ENCODE measurements at regions not wholly inside any gene's neighbourhood (a gene's known extent, or its start where the extent isn't known, plus 50 kb on each side); places are given as distances from the start of the nearest gene placed in this dataset.

DNA sequence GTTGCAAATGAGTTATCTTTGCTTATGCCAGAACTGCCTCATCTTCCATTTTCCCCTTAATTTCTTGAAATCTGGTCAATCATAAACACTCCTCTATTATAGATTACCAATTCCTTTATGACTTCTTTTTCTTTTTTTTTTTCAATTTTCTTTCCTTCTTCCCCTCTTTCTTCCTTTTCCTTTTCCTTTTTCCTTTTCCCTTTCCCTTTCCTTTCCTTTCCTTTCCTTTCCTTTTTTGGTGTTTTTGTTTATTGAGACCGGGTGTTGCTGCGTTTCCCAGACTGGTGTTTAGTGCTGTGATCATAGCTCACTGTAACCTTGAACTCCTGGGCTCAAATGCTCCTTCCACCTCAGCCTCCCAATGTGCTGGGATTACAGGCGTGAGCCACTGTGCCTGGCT, 151.4 kb upstream of the FOXP2 start:
- 91% methylated on average over 3 of the region's 3 CpGs for WGBS
- no peaks in the 10 kb centered on the region for H3K9me3 ChIP-seq (ENCODE audit: control insufficient read depth in 2 of 2, insufficient read depth in 1 of 2, low read length in 1 of 2)
- H3K27ac ChIP-seq (ENCODE audit: low read depth in 1 of 2, low read length in 1 of 2) = no peak overlapping the region
- no peaks in the 10 kb centered on the region for H3K36me3 ChIP-seq (ENCODE audit: control insufficient read depth in 2 of 2, insufficient read depth in 2 of 2, low read length in 1 of 2)
- no peak for DNase-seq (ENCODE audit: low read depth in 6 of 9, low spot score in 9 of 9)
- no peaks in the 10 kb centered on the region for H3K4me1 ChIP-seq (ENCODE audit: control insufficient read depth in 2 of 2, insufficient read depth in 2 of 2, low read length in 2 of 2)
- no peak overlapping the region for H3K4me3 ChIP-seq (ENCODE audit: low read length in 2 of 2)
- no peaks in the 10 kb centered on the region for H3K27me3 ChIP-seq (ENCODE audit: control insufficient read depth in 2 of 2, insufficient read depth in 1 of 2, low read length in 1 of 2)

- no peaks in the 10 kb centered on the region for H3K36me3 ChIP-seq (ENCODE audit: control insufficient read depth in 2 of 2, insufficient read depth in 2 of 2, low read length in 1 of 2)
- DNase-seq (ENCODE audit: low read depth in 6 of 9, low spot score in 9 of 9) = no peak
- no peak overlapping the region for H3K27ac ChIP-seq (ENCODE audit: low read depth in 1 of 2, low read length in 1 of 2)
- H3K9me3 ChIP-seq (ENCODE audit: control insufficient read depth in 2 of 2, insufficient read depth in 1 of 2, low read length in 1 of 2) = no peaks in the 10 kb centered on the region
- WGBS = 96% methylated on average over 14 of the region's 14 CpGs
- no peaks in the 10 kb centered on the region for H3K27me3 ChIP-seq (ENCODE audit: control insufficient read depth in 2 of 2, insufficient read depth in 1 of 2, low read length in 1 of 2)
- H3K4me1 ChIP-seq (ENCODE audit: control insufficient read depth in 2 of 2, insufficient read depth in 2 of 2, low read length in 2 of 2) = no peaks in the 10 kb centered on the region
- H3K4me3 ChIP-seq (ENCODE audit: low read length in 2 of 2) = no peak overlapping the region
These were observed 159.2 kb upstream of the FOXP2 start for GRCh38 chr7:114255404-114255841.

- H3K27me3 ChIP-seq (ENCODE audit: control insufficient read depth in 2 of 2, insufficient read depth in 1 of 2, low read length in 1 of 2) = no peaks in the 10 kb centered on the region
- no peaks in the 10 kb centered on the region for H3K9me3 ChIP-seq (ENCODE audit: control insufficient read depth in 2 of 2, insufficient read depth in 1 of 2, low read length in 1 of 2)
- H3K4me3 ChIP-seq (ENCODE audit: low read length in 2 of 2) = no peak overlapping the region
- 94% methylated on average over 3 of the region's 3 CpGs for WGBS
- no peak for DNase-seq (ENCODE audit: low read depth in 6 of 9, low spot score in 9 of 9)
- H3K36me3 ChIP-seq (ENCODE audit: control insufficient read depth in 2 of 2, insufficient read depth in 2 of 2, low read length in 1 of 2) = no peaks in the 10 kb centered on the region
- no peaks in the 10 kb centered on the region for H3K4me1 ChIP-seq (ENCODE audit: control insufficient read depth in 2 of 2, insufficient read depth in 2 of 2, low read length in 2 of 2)
- no peak overlapping the region for H3K27ac ChIP-seq (ENCODE audit: low read depth in 1 of 2, low read length in 1 of 2)
These were observed 171.0 kb upstream of the FOXP2 start for GRCh38 chr7:114243646-114244045.

- no peaks in the 10 kb centered on the region for H3K9me3 ChIP-seq (ENCODE audit: control insufficient read depth in 2 of 2, insufficient read depth in 1 of 2, low read length in 1 of 2)
- no peak overlapping the region for H3K4me3 ChIP-seq (ENCODE audit: low read length in 2 of 2)
- H3K27me3 ChIP-seq (ENCODE audit: control insufficient read depth in 2 of 2, insufficient read depth in 1 of 2, low read length in 1 of 2) = no peaks in the 10 kb centered on the region
- no peaks in the 10 kb centered on the region for H3K36me3 ChIP-seq (ENCODE audit: control insufficient read depth in 2 of 2, insufficient read depth in 2 of 2, low read length in 1 of 2)
- no peak overlapping the region for H3K27ac ChIP-seq (ENCODE audit: low read depth in 1 of 2, low read length in 1 of 2)
- no peak for DNase-seq (ENCODE audit: low read depth in 6 of 9, low spot score in 9 of 9)
- WGBS = 87% methylated on average over 2 of the region's 2 CpGs
- H3K4me1 ChIP-seq (ENCODE audit: control insufficient read depth in 2 of 2, insufficient read depth in 2 of 2, low read length in 2 of 2) = no peaks in the 10 kb centered on the region
These were observed 171.6 kb upstream of the FOXP2 start for GRCh38 chr7:114242992-114243507.

- WGBS = 91% methylated on average over 1 of the region's 1 CpG
- DNase-seq (ENCODE audit: low read depth in 6 of 9, low spot score in 9 of 9) = no peak
These were observed 185.4 kb upstream of the FOXP2 start for GRCh38 chr7:114229246-114229645.

DNA sequence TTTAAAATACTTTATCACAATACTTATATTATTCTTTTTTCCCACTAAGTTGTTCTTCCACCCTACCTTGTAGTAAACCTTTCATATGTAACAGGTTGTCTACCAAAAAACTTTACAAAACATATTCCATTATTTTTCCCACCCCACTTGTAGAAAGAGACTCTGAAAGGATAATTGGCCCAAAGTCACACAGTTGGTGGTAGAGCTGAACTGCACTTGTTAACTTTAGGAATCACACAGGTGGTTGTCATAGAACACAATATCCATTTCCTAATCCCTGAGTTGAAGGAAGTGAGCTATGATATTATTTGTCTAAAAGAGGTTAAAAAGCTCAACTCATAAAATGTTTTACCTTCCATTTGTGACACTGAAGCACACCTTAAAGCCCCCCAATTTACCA, 188.8 kb upstream of the FOXP2 start:
- no peak overlapping the region for H3K4me3 ChIP-seq (ENCODE audit: low read length in 2 of 2)
- no peak for DNase-seq (ENCODE audit: low read depth in 6 of 9, low spot score in 9 of 9)
- no peaks in the 10 kb centered on the region for H3K36me3 ChIP-seq (ENCODE audit: control insufficient read depth in 2 of 2, insufficient read depth in 2 of 2, low read length in 1 of 2)
- H3K9me3 ChIP-seq (ENCODE audit: control insufficient read depth in 2 of 2, insufficient read depth in 1 of 2, low read length in 1 of 2) = no peaks in the 10 kb centered on the region
- no peak overlapping the region for H3K27ac ChIP-seq (ENCODE audit: low read depth in 1 of 2, low read length in 1 of 2)
- H3K27me3 ChIP-seq (ENCODE audit: control insufficient read depth in 2 of 2, insufficient read depth in 1 of 2, low read length in 1 of 2) = no peaks in the 10 kb centered on the region
- H3K4me1 ChIP-seq (ENCODE audit: control insufficient read depth in 2 of 2, insufficient read depth in 2 of 2, low read length in 2 of 2) = no peaks in the 10 kb centered on the region

More at GRCh38 chr7:114229246-114229645, 185.4 kb upstream of the FOXP2 start:
- no peak overlapping the region for H3K27ac ChIP-seq (ENCODE audit: low read depth in 1 of 2, low read length in 1 of 2)
- H3K27me3 ChIP-seq (ENCODE audit: control insufficient read depth in 2 of 2, insufficient read depth in 1 of 2, low read length in 1 of 2) = no peaks in the 10 kb centered on the region
- no peaks in the 10 kb centered on the region for H3K36me3 ChIP-seq (ENCODE audit: control insufficient read depth in 2 of 2, insufficient read depth in 2 of 2, low read length in 1 of 2)
- no peaks in the 10 kb centered on the region for H3K4me1 ChIP-seq (ENCODE audit: control insufficient read depth in 2 of 2, insufficient read depth in 2 of 2, low read length in 2 of 2)
- H3K9me3 ChIP-seq (ENCODE audit: control insufficient read depth in 2 of 2, insufficient read depth in 1 of 2, low read length in 1 of 2) = no peaks in the 10 kb centered on the region
- no peak overlapping the region for H3K4me3 ChIP-seq (ENCODE audit: low read length in 2 of 2)

- H3K4me3 ChIP-seq (ENCODE audit: low read length in 2 of 2) = no peak overlapping the region
- no peaks in the 10 kb centered on the region for H3K4me1 ChIP-seq (ENCODE audit: control insufficient read depth in 2 of 2, insufficient read depth in 2 of 2, low read length in 2 of 2)
- no peak overlapping the region for H3K27ac ChIP-seq (ENCODE audit: low read depth in 1 of 2, low read length in 1 of 2)
- H3K36me3 ChIP-seq (ENCODE audit: control insufficient read depth in 2 of 2, insufficient read depth in 2 of 2, low read length in 1 of 2) = no peaks in the 10 kb centered on the region
- no peak for DNase-seq (ENCODE audit: low read depth in 6 of 9, low spot score in 9 of 9)
- no peaks in the 10 kb centered on the region for H3K27me3 ChIP-seq (ENCODE audit: control insufficient read depth in 2 of 2, insufficient read depth in 1 of 2, low read length in 1 of 2)
- no peaks in the 10 kb centered on the region for H3K9me3 ChIP-seq (ENCODE audit: control insufficient read depth in 2 of 2, insufficient read depth in 1 of 2, low read length in 1 of 2)
- 87% methylated on average over 1 of the region's 1 CpG for WGBS
These were observed 196.3 kb upstream of the FOXP2 start for GRCh38 chr7:114218283-114218682.

DNA sequence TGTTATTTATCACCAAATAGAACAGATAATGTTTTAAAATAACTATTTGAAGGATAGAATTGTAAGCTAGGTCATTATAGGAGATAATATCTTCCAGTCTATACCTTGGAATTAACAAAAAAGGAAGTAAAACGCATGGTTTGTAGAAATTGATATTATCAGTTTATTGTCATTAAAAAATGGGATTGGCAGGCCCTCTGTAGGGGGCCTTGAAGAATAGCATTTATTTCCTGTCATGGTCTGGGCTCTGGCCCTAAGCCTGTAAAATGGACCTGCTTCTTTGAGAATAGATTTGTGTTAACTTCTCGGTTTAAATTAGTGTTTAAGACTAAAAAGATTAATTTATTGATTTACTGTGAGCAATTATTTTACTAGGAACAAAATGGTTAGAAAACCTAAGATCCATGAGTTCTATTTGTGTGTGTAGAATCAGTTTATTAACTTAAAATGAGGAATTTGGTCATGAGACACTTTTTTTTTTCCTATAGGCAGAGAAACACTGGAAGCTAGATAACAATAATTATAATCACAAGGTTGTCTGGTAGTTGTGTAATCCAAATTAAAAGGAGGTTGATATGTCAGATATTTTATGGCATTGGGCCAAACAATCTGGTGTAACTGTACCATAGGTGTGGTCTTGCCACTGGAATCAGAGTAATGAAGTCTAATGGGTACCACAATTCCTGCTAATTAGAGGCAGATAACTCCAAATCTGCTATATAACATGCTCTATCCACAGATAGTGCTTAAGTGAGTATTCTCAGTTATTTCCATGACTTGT, 197.4 kb upstream of the FOXP2 start:
- Histone ChIP-seq H3K27me3 (ENCODE audit: control insufficient read depth in 2 of 2, insufficient read depth in 1 of 2, low read length in 1 of 2) (no peaks in the 10 kb centered on the region), H3K9me3 (ENCODE audit: control insufficient read depth in 2 of 2, insufficient read depth in 1 of 2, low read length in 1 of 2) (no peaks in the 10 kb centered on the region), H3K27ac (ENCODE audit: low read depth in 1 of 2, low read length in 1 of 2) (no peak overlapping the region), H3K36me3 (ENCODE audit: control insufficient read depth in 2 of 2, insufficient read depth in 2 of 2, low read length in 1 of 2) (no peaks in the 10 kb centered on the region), H3K4me1 (ENCODE audit: control insufficient read depth in 2 of 2, insufficient read depth in 2 of 2, low read length in 2 of 2) (no peaks in the 10 kb centered on the region), H3K4me3 (ENCODE audit: low read length in 2 of 2) (no peak overlapping the region)
- WGBS = 50% methylated on average over 2 of the region's 2 CpGs
- no peak for DNase-seq (ENCODE audit: low read depth in 6 of 9, low spot score in 9 of 9)

GRCh38 chr7:114214466-114214865, 200.1 kb upstream of the FOXP2 start:
- 62% methylated on average over 2 of the region's 2 CpGs for WGBS
- H3K27ac ChIP-seq (ENCODE audit: low read depth in 1 of 2, low read length in 1 of 2) = no peak overlapping the region
- DNase-seq (ENCODE audit: low read depth in 6 of 9, low spot score in 9 of 9) = no peak
- H3K36me3 ChIP-seq (ENCODE audit: control insufficient read depth in 2 of 2, insufficient read depth in 2 of 2, low read length in 1 of 2) = no peaks in the 10 kb centered on the region
- H3K4me3 ChIP-seq (ENCODE audit: low read length in 2 of 2) = no peak overlapping the region
- H3K27me3 ChIP-seq (ENCODE audit: control insufficient read depth in 2 of 2, insufficient read depth in 1 of 2, low read length in 1 of 2) = no peaks in the 10 kb centered on the region
- no peaks in the 10 kb centered on the region for H3K4me1 ChIP-seq (ENCODE audit: control insufficient read depth in 2 of 2, insufficient read depth in 2 of 2, low read length in 2 of 2)
- no peaks in the 10 kb centered on the region for H3K9me3 ChIP-seq (ENCODE audit: control insufficient read depth in 2 of 2, insufficient read depth in 1 of 2, low read length in 1 of 2)
